ENCODE measurements at regions not wholly inside any gene's neighbourhood (a gene's known extent, or its start where the extent isn't known, plus 50 kb on each side); places are given as distances from the start of the nearest gene placed in this dataset.
"Not testable (repeated sequence)": the region's sequence is repeated elsewhere in the genome, so short reads cannot be mapped to it uniquely, and the experiment has no call there.

DNA sequence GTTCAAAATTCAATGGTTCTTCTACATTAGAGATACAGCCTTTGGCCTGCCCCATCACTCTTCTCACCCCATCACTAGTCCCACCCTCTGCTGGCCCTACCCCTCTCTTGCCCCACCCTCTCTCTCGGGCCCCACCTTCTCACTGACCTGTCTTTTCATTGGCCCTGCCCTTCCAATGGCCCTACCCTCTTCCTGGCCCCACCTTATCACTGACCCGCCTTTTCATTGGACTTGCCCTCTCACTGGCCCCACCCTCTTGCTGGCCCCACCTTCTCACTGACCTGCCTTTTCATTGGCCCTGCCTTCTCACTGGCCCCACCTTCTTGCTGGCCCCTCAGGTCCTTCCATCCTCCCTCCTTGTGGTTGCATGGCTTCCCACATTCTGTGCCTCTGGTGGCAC is 107.2 kb upstream of the PLEKHG1 start:
- Histone ChIP-seq H2BK5ac (ENCODE audit: low read depth, low read length, poor library complexity) (no peak overlapping the region), H3K79me1 (ENCODE audit: low read length) (peaks cover 2% of the 10 kb centered on the region), H3K27ac (ENCODE audit: low read depth, low read length) (no peak overlapping the region), H3K4me1 (ENCODE audit: control insufficient read depth in 1 of 2, insufficient read depth in 2 of 2, low read length in 2 of 2) (peaks cover 9 to 12% of the 10 kb centered on the region in 2 experiments), H3K9me3 (ENCODE audit: insufficient read depth, low read depth, low read length) (no peaks in the 10 kb centered on the region), H3K36me3 (ENCODE audit: control insufficient read depth in 1 of 2, insufficient read depth in 2 of 2, low read length in 2 of 2) (no peaks in the 10 kb centered on the region), H3K14ac (ENCODE audit: low read length) (no peak overlapping the region), H2AFZ (ENCODE audit: insufficient read depth, low read length, poor library complexity) (no peak overlapping the region), H4K8ac (ENCODE audit: low read depth, low read length) (no peak overlapping the region), H2AK5ac (ENCODE audit: low read length) (no peak overlapping the region), H3K18ac (ENCODE audit: low read length) (no peak overlapping the region), H2BK120ac (ENCODE audit: insufficient read depth, low read length, poor library complexity) (no peak overlapping the region), H2BK12ac (ENCODE audit: low read length) (no peak overlapping the region), H4K12ac (ENCODE audit: low read depth, low read length) (no peak overlapping the region), H3K4ac (ENCODE audit: low read depth, low read length) (no peak overlapping the region), H3K79me2 (ENCODE audit: control insufficient read depth, insufficient read depth, low read length, poor library complexity) (no peaks in the 10 kb centered on the region), H3K23ac (ENCODE audit: low read length) (no peak overlapping the region), H3K9ac (ENCODE audit: low read length) (no peak overlapping the region), H3K4me3 (ENCODE audit: low read depth, low read length) (no peak overlapping the region), H4K91ac (ENCODE audit: low read depth, low read length) (no peak overlapping the region), H3K27me3 (ENCODE audit: insufficient read depth, low read length) (no peaks in the 10 kb centered on the region), H3K4me2 (ENCODE audit: low read length) (no peak overlapping the region)
- DNase-seq, result no peak
- no CpG with 5 or more reads among the region's 2 CpGs for WGBS (ENCODE audit: extremely low coverage, insufficient coverage, insufficient read length)

DNA sequence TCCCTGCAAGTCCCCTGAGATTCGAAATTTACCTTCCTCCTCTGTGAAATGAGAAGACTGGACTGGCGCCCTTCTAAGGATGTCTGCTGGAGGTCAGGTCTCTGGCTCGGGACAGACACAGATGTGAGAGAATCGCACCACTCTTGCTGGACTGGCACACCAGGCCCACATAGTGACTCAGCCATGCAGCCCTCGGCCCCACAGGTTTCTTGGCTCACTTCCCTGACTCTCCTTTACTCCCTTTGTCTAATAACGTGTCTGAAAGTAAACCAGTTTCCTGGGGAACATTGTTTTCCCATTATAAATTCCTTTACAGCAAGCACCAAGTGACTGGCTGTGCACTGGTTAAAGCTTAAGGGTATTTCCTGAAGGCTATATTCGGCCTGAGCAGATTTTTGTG is 106.7 kb upstream of the PLEKHG1 start:
- H3K27ac ChIP-seq (ENCODE audit: low read depth, low read length), result no peak overlapping the region
- WGBS (ENCODE audit: extremely low coverage, insufficient coverage, insufficient read length), result no CpG with 5 or more reads among the region's 7 CpGs

DNA sequence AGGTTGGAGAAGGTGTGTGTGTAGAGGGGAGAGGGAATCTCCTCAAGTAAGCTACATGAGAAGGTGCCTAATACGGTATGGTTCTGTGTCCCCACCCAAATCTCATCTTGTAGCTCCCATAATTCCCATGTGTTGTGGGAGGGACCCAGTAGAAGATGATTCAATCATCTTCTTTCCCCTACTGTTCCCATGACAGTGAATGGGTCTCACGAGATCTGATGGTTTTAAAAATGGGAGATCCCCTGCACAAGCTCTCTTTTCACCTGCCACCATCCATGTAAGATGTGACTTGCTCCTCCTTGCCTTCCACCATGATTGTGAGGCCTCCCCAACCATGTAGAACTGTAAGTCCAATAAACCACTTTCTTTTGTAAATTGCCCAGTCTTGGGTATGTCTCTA is 106.1 kb upstream of the PLEKHG1 start:
- H3K4me2 ChIP-seq (ENCODE audit: low read length); H3K36me3 ChIP-seq (ENCODE audit: control insufficient read depth in 1 of 2, insufficient read depth in 2 of 2, low read length in 2 of 2); H3K79me1 ChIP-seq (ENCODE audit: low read length); H2AK5ac ChIP-seq (ENCODE audit: low read length); H3K9me3 ChIP-seq (ENCODE audit: insufficient read depth, low read depth, low read length); H3K4ac ChIP-seq (ENCODE audit: low read depth, low read length); H3K27me3 ChIP-seq (ENCODE audit: insufficient read depth, low read length); H3K23ac ChIP-seq (ENCODE audit: low read length); H2AFZ ChIP-seq (ENCODE audit: insufficient read depth, low read length, poor library complexity); H3K9ac ChIP-seq (ENCODE audit: low read length); H2BK5ac ChIP-seq (ENCODE audit: low read depth, low read length, poor library complexity); H3K14ac ChIP-seq (ENCODE audit: low read length); H3K27ac ChIP-seq (ENCODE audit: low read depth, low read length); H2BK120ac ChIP-seq (ENCODE audit: insufficient read depth, low read length, poor library complexity); H4K12ac ChIP-seq (ENCODE audit: low read depth, low read length); H3K79me2 ChIP-seq (ENCODE audit: control insufficient read depth, insufficient read depth, low read length, poor library complexity); H3K18ac ChIP-seq (ENCODE audit: low read length); H4K8ac ChIP-seq (ENCODE audit: low read depth, low read length); H3K4me3 ChIP-seq (ENCODE audit: low read depth, low read length); DNase-seq; H2BK12ac ChIP-seq (ENCODE audit: low read length); H4K91ac ChIP-seq (ENCODE audit: low read depth, low read length): not testable (repeated sequence)
- H3K4me1 ChIP-seq (ENCODE audit: control insufficient read depth in 1 of 2, insufficient read depth in 2 of 2, low read length in 2 of 2), result peaks cover 9 to 12% of the 10 kb centered on the region in 2 experiments
- no CpG with 5 or more reads among the region's 2 CpGs for WGBS (ENCODE audit: extremely low coverage, insufficient coverage, insufficient read length)

More for the DNA sequence above, 106.7 kb upstream of the PLEKHG1 start:
- no peak overlapping the region for H3K9ac ChIP-seq (ENCODE audit: low read length)
- no peaks in the 10 kb centered on the region for H3K36me3 ChIP-seq (ENCODE audit: control insufficient read depth in 1 of 2, insufficient read depth in 2 of 2, low read length in 2 of 2)
- H3K9me3 ChIP-seq (ENCODE audit: insufficient read depth, low read depth, low read length), result no peaks in the 10 kb centered on the region
- H3K23ac ChIP-seq (ENCODE audit: low read length), result no peak overlapping the region
- DNase-seq, result no peak
- H3K79me2 ChIP-seq (ENCODE audit: control insufficient read depth, insufficient read depth, low read length, poor library complexity), result no peaks in the 10 kb centered on the region
- no peak overlapping the region for H4K8ac ChIP-seq (ENCODE audit: low read depth, low read length)
- peaks cover 2% of the 10 kb centered on the region for H3K79me1 ChIP-seq (ENCODE audit: low read length)
- no peak overlapping the region for H2BK120ac ChIP-seq (ENCODE audit: insufficient read depth, low read length, poor library complexity)
- no peak overlapping the region for H3K4me2 ChIP-seq (ENCODE audit: low read length)
- H3K4ac ChIP-seq (ENCODE audit: low read depth, low read length), result no peak overlapping the region
- no peak overlapping the region for H4K91ac ChIP-seq (ENCODE audit: low read depth, low read length)
- no peak overlapping the region for H3K14ac ChIP-seq (ENCODE audit: low read length)
- no peak overlapping the region for H2AFZ ChIP-seq (ENCODE audit: insufficient read depth, low read length, poor library complexity)
- no peak overlapping the region for H2BK12ac ChIP-seq (ENCODE audit: low read length)
- H3K4me3 ChIP-seq (ENCODE audit: low read depth, low read length), result no peak overlapping the region
- peaks cover 9 to 12% of the 10 kb centered on the region in 2 experiments for H3K4me1 ChIP-seq (ENCODE audit: control insufficient read depth in 1 of 2, insufficient read depth in 2 of 2, low read length in 2 of 2)
- no peak overlapping the region for H2BK5ac ChIP-seq (ENCODE audit: low read depth, low read length, poor library complexity)
- H4K12ac ChIP-seq (ENCODE audit: low read depth, low read length), result no peak overlapping the region
- H2AK5ac ChIP-seq (ENCODE audit: low read length), result no peak overlapping the region
- H3K27me3 ChIP-seq (ENCODE audit: insufficient read depth, low read length), result no peaks in the 10 kb centered on the region
- no peak overlapping the region for H3K18ac ChIP-seq (ENCODE audit: low read length)

DNA sequence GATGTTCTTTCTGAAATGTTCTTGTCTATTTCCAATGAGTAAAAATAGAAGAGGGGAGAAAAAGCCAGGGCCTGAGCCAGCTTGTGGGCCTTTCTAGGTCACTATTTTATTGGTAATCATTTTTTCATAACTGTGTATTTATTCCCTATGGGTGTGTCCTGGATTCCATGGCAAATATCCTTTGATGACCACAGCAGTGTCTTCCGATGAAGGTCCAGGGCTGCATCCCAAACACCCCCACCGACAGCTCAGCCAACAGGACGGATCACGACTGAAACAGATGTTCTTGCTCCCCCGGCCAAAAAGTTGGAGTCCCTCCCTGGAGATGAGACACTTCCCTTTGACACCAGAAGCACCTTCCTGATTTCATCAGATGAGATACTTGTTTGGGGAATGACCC is 105.4 kb upstream of the PLEKHG1 start:
- Histone ChIP-seq H3K14ac (ENCODE audit: low read length) (no peak overlapping the region), H3K4me3 (ENCODE audit: low read depth, low read length) (no peak overlapping the region), H3K23ac (ENCODE audit: low read length) (no peak overlapping the region), H3K9ac (ENCODE audit: low read length) (no peak overlapping the region), H3K79me1 (ENCODE audit: low read length) (peaks cover 2% of the 10 kb centered on the region), H4K91ac (ENCODE audit: low read depth, low read length) (no peak overlapping the region), H4K12ac (ENCODE audit: low read depth, low read length) (no peak overlapping the region), H3K4ac (ENCODE audit: low read depth, low read length) (no peak overlapping the region), H2AFZ (ENCODE audit: insufficient read depth, low read length, poor library complexity) (no peak overlapping the region), H2BK120ac (ENCODE audit: insufficient read depth, low read length, poor library complexity) (no peak overlapping the region), H2AK5ac (ENCODE audit: low read length) (no peak overlapping the region), H2BK5ac (ENCODE audit: low read depth, low read length, poor library complexity) (no peak overlapping the region), H3K27me3 (ENCODE audit: insufficient read depth, low read length) (no peaks in the 10 kb centered on the region), H3K18ac (ENCODE audit: low read length) (no peak overlapping the region), H3K79me2 (ENCODE audit: control insufficient read depth, insufficient read depth, low read length, poor library complexity) (no peaks in the 10 kb centered on the region), H3K9me3 (ENCODE audit: insufficient read depth, low read depth, low read length) (no peaks in the 10 kb centered on the region), H3K4me1 (ENCODE audit: control insufficient read depth in 1 of 2, insufficient read depth in 2 of 2, low read length in 2 of 2) (peaks cover 9 to 12% of the 10 kb centered on the region in 2 experiments), H2BK12ac (ENCODE audit: low read length) (no peak overlapping the region), H4K8ac (ENCODE audit: low read depth, low read length) (no peak overlapping the region), H3K27ac (ENCODE audit: low read depth, low read length) (no peak overlapping the region), H3K36me3 (ENCODE audit: control insufficient read depth in 1 of 2, insufficient read depth in 2 of 2, low read length in 2 of 2) (no peaks in the 10 kb centered on the region), H3K4me2 (ENCODE audit: low read length) (no peak overlapping the region)
- DNase-seq, result no peak
- no CpG with 5 or more reads among the region's 5 CpGs for WGBS (ENCODE audit: extremely low coverage, insufficient coverage, insufficient read length)

Data from trophoblast cell (in vitro differentiated cells and primary cell).